Muscle layer of colon (tissue), 2 donors: ENCODE measurements at regions not wholly inside any gene's neighbourhood (a gene's known extent, or its start where the extent isn't known, plus 50 kb on each side); places are given as distances from the start of the nearest gene placed in this dataset.

Experiments
- H3K27ac ChIP-seq: one replicate; pipeline ENCODE4 v1.7.0; 2013; ENCODE audit warnings: low read depth, mild to moderate bottlenecking, low read length, moderate library complexity
- H3K27me3 ChIP-seq, 2 donors: one replicate each; pipeline ENCODE4 v1.7.0; 2013; ENCODE audit warnings: low read length in 2 of 2, mild to moderate bottlenecking in 2 of 2; ENCODE audit not compliant: insufficient read depth in 2 of 2, control insufficient read depth in 1 of 2
- H3K36me3 ChIP-seq: one replicate; pipeline ENCODE4 v1.7.0; 2013; ENCODE audit warnings: mild to moderate bottlenecking, low read length; ENCODE audit not compliant: insufficient read depth
- H3K4me1 ChIP-seq: one replicate; pipeline ENCODE4 v1.7.0; 2013; ENCODE audit warnings: mild to moderate bottlenecking, low read length; ENCODE audit not compliant: insufficient read depth
- H3K4me3 ChIP-seq, 2 donors: one replicate each; pipeline ENCODE4 v1.7.0; 2013; ENCODE audit warnings: low read length in 2 of 2, low read depth in 1 of 2, mild to moderate bottlenecking in 1 of 2, moderate library complexity in 1 of 2
- H3K9ac ChIP-seq: one replicate; pipeline ENCODE4 v1.7.0; 2013; ENCODE audit warnings: low read length
- H3K9me3 ChIP-seq: one replicate; pipeline ENCODE4 v1.7.0; 2013; ENCODE audit warnings: mild to moderate bottlenecking, low read length
- donor health status: abdominal sarcoma.
- donor health status: Adenocarcinoma of cecum.

DNA sequence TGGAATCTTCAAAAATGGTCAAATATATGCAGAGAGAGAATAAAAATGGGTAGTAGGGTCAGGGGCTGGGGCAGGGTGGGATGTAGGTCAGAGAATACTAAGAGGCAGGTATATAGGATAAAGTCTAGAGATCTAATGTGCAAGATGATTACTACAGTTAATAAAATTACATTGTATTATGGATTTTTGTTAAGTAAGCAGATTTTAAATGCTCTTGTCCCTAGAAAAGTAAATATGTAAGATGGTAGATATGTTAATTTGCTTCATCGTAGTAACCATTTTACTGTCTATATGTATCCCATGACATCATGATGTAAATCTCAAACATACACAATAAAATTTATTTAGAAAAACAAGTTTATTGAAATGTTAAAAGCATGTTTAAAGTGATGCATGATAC is 1051.4 kb downstream of the AGBL1 start:
- Histone ChIP-seq H3K36me3 (no peaks in the 10 kb centered on the region), H3K9me3 (no peaks in the 10 kb centered on the region), H3K4me3 (no peak overlapping the region), H3K4me1 (no peaks in the 10 kb centered on the region), H3K27ac (no peak overlapping the region), H3K27me3 (no peaks in the 10 kb centered on the region), H3K9ac (no peak overlapping the region)

DNA sequence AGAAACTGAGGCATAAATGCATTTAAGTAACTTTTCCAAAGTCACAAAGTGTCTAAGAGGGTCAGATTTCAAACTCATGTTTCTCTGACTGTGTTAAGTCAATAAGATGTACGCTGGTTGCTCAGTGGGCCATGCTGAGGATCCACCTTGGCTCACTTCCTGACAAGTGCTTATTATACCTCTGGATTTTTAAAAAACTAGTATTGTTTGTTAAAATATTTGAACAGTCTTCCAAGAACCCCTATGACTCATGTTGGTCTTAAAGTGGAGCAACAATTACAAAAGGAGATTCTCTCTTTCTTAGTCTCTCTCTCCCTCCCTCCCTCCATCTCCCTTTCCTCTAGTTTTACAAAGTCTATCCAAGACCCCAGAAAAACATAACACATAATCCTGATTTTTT is 1050.2 kb downstream of the AGBL1 start:
- H3K36me3 ChIP-seq = no peaks in the 10 kb centered on the region
- no peaks in the 10 kb centered on the region for H3K27me3 ChIP-seq
- H3K4me3 ChIP-seq = no peak overlapping the region
- H3K4me1 ChIP-seq = no peaks in the 10 kb centered on the region
- H3K9ac ChIP-seq = no peak overlapping the region
- H3K9me3 ChIP-seq = no peaks in the 10 kb centered on the region
- H3K27ac ChIP-seq = no peak overlapping the region

DNA sequence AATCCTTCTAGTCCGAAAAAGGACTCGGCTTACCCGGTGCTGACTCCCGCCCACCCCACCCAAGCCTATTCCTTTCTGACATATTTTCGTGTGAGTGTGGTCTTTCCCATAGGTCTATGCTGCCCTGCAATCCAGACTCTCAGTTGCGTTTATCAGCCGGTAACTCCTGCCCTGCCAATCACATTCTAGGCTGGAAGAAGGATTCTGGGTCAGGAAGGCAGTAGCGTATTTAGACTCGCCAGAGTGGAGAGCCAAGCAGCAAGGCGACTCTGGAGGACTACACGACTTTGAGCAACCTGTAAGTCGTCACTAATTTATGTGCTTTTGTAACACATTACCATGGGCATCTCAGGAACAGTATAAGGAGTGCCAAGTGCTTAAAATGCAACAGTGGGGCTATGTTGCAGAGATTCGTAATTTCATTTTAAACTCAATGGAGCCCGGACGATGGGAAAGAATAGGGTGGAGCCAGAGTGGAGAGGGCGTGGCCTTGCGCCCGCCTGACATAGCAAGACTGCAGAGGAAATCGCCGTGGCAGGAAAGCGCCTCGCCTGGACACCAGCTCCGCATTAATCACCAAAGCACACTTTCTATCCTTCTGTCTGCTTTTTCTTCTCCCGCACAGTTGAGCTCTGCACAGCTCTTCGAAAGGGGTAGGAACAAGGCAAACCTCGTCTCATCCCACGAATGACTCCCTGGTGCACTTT is 1044.2 kb downstream of the AGBL1 start:
- Histone ChIP-seq H3K4me1 (no peaks in the 10 kb centered on the region), H3K9ac (no peak overlapping the region), H3K9me3 (no peaks in the 10 kb centered on the region), H3K4me3 (no peak overlapping the region), H3K27me3 (no peaks in the 10 kb centered on the region), H3K27ac (no peak overlapping the region), H3K36me3 (no peaks in the 10 kb centered on the region)

GRCh38 chr15:87121336-87121735 is 1041.7 kb downstream of the AGBL1 start:
- Histone ChIP-seq H3K27ac (no peak overlapping the region), H3K27me3 (no peaks in the 10 kb centered on the region), H3K9ac (no peak overlapping the region), H3K4me1 (no peaks in the 10 kb centered on the region), H3K9me3 (no peaks in the 10 kb centered on the region), H3K4me3 (no peak overlapping the region), H3K36me3 (no peaks in the 10 kb centered on the region)

- H3K4me1 ChIP-seq = no peaks in the 10 kb centered on the region
- no peaks in the 10 kb centered on the region for H3K36me3 ChIP-seq
- H3K27me3 ChIP-seq = no peaks in the 10 kb centered on the region
- H3K27ac ChIP-seq = no peak overlapping the region
- H3K9me3 ChIP-seq = no peaks in the 10 kb centered on the region
- H3K4me3 ChIP-seq = no peak overlapping the region
- no peak overlapping the region for H3K9ac ChIP-seq
Measured at GRCh38 chr15:87120555-87120954, 1040.9 kb downstream of the AGBL1 start.

- Histone ChIP-seq H3K27me3 (no peaks in the 10 kb centered on the region), H3K9me3 (no peaks in the 10 kb centered on the region), H3K27ac (no peak overlapping the region), H3K4me1 (no peaks in the 10 kb centered on the region), H3K36me3 (no peaks in the 10 kb centered on the region), H3K4me3 (no peak overlapping the region), H3K9ac (no peak overlapping the region)
Measured at GRCh38 chr15:87118846-87119245, 1039.2 kb downstream of the AGBL1 start.

GRCh38 chr15:87118435-87118834 is 1038.8 kb downstream of the AGBL1 start:
- H3K4me3 ChIP-seq = no peak overlapping the region
- no peaks in the 10 kb centered on the region for H3K9me3 ChIP-seq

DNA sequence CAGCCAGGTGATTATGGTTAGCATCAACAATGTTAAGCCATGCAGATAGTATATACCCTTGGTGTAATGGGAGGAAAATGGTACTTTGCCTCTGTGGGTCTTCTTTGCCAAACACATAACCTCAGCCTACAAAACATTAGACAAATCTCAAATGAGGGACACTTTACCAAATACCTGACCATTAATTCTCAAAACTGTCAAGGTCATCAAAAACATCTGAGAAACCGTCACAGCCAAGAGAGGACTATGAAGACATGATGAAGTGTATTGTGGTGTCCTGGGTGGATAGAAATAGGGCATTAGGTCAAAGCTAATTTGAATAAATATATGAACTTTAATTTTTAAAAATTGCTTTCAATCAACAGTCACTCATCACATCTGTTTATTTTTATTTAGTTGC is 1036.1 kb downstream of the AGBL1 start:
- Histone ChIP-seq H3K4me1 (no peaks in the 10 kb centered on the region), H3K9me3 (no peaks in the 10 kb centered on the region), H3K36me3 (no peaks in the 10 kb centered on the region), H3K9ac (no peak overlapping the region), H3K27ac (no peak overlapping the region), H3K27me3 (no peaks in the 10 kb centered on the region), H3K4me3 (no peak overlapping the region)

More at GRCh38 chr15:87118435-87118834, 1038.8 kb downstream of the AGBL1 start:
- H3K4me1 ChIP-seq = no peaks in the 10 kb centered on the region
- H3K9ac ChIP-seq = no peak overlapping the region
- H3K27me3 ChIP-seq = no peaks in the 10 kb centered on the region
- H3K36me3 ChIP-seq = no peaks in the 10 kb centered on the region
- H3K27ac ChIP-seq = no peak overlapping the region

DNA sequence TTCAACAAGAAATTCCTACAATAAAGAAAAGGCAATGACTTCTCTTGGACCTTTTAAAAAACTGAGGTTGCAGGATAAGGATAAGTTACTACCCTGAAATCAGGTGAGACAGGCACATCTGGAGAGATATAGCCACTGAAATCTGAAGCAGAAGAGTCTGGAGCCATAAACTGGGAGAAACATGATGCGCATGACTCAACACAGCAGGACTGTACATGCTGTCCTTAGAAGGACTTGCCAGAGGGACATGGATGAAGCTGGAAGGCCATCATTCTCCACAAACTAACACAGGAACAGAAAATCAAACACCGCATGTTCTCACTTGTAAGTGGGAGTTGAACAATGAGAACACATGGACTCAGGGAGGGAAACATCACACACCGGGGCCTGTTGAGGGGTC is 1020.2 kb downstream of the AGBL1 start:
- no peaks in the 10 kb centered on the region for H3K4me1 ChIP-seq
- H3K36me3 ChIP-seq = no peaks in the 10 kb centered on the region
- no peaks in the 10 kb centered on the region for H3K9me3 ChIP-seq
- no peaks in the 10 kb centered on the region for H3K27me3 ChIP-seq
- no peak overlapping the region for H3K27ac ChIP-seq
- no peak overlapping the region for H3K9ac ChIP-seq
- no peak overlapping the region for H3K4me3 ChIP-seq

DNA sequence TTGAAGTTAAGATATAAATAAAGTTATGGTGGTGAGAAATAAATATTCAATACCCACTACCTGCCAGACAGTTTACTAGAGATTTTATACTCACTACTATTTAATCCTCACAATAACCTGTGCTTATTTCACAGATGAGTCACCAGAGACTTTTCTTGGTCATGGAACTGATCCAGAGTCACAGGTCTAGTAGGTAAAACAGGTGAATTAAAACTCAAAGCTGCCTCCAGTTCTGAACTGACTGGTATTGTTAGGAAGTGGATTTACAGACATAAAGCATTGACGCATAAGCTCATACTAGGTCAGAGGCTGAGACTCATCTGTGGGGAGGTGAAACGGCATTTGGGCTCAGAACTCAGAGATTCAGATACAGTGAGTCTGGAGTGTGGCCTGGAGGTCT is 1009.9 kb downstream of the AGBL1 start:
- Histone ChIP-seq H3K27me3 (no peaks in the 10 kb centered on the region), H3K4me1 (no peaks in the 10 kb centered on the region), H3K4me3 (no peak overlapping the region), H3K36me3 (no peaks in the 10 kb centered on the region), H3K9me3 (no peaks in the 10 kb centered on the region), H3K9ac (no peak overlapping the region), H3K27ac (no peak overlapping the region)

GRCh38 chr15:87083201-87083600 is 1003.5 kb downstream of the AGBL1 start:
- H3K27me3 ChIP-seq = no peaks in the 10 kb centered on the region

DNA sequence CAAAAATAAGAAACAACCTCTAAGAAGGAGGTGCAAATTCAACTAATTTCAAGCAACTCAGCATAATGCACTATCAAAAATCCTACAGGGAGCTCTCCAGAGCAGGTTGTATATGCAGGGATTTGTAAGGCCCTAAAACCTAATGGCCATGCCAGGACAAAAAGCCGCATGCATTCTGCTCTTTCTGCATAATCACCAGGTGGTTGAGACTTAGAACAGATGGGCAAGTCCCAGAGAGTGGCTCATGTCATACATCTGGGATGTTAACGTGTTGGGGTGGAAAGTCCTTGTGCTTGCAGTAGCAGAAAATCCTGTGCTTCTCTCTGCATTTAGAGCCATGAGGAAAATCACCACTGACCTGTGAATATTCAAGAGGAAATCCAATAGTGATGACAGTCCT is 1002.9 kb downstream of the AGBL1 start:
- no peak overlapping the region for H3K9ac ChIP-seq
- no peaks in the 10 kb centered on the region for H3K4me1 ChIP-seq
- no peaks in the 10 kb centered on the region for H3K36me3 ChIP-seq
- no peak overlapping the region for H3K27ac ChIP-seq
- H3K9me3 ChIP-seq = no peaks in the 10 kb centered on the region
- no peak overlapping the region for H3K4me3 ChIP-seq
- H3K27me3 ChIP-seq = no peaks in the 10 kb centered on the region

More at GRCh38 chr15:87083201-87083600, 1003.5 kb downstream of the AGBL1 start:
- no peak overlapping the region for H3K9ac ChIP-seq
- H3K9me3 ChIP-seq = no peaks in the 10 kb centered on the region
- H3K4me3 ChIP-seq = no peak overlapping the region
- no peaks in the 10 kb centered on the region for H3K4me1 ChIP-seq
- no peak overlapping the region for H3K27ac ChIP-seq
- H3K36me3 ChIP-seq = no peaks in the 10 kb centered on the region
